ENCODE measurements at regions not wholly inside any gene's neighbourhood (a gene's known extent, or its start where the extent isn't known, plus 50 kb on each side); places are given as distances from the start of the nearest gene placed in this dataset.

DNA sequence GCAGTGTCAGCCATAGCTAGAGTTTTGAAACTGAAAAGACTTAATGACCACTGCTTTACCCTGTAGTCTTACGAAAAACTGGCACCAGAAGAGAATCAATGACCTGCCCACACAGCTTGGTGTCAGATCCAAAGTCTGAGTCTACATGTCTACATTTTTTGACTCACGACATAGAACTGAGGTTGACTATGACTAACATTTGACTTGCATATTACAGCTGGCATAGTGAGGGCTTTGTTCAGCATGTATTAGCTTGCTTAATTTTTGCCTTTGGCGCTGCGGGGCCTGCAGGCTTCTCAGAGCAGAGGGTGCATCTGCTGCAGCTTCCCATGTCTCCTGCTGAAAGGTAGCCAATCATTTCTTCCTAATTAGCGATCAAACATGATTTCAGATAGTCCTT lies 167.0 kb downstream of the EBLN2 start (continued):
- TF ChIP-seq NRF1 (IDR thresholded peaks at IDR 0.05; ENCODE audit: low read depth, low read length): no peak
- TF ChIP-seq RNF2 (IDR thresholded peaks at IDR 0.05; ENCODE audit: borderline replicate concordance, low read depth, low read length, missing control alignments, poor library complexity, severe bottlenecking): no peak
- TF ChIP-seq TBP (IDR thresholded peaks at IDR 0.05; ENCODE audit: low read depth, low read length): no peak
- no peak for TF ChIP-seq GABPA (IDR thresholded peaks at IDR 0.05; ENCODE audit: borderline replicate concordance, insufficient read depth, low read length)
- TF ChIP-seq POLR2A (IDR thresholded peaks at IDR 0.05; ENCODE audit: control extremely low read depth in 1 of 2, low read depth in 2 of 2, low read length in 2 of 2): no peak
